ENCODE measurements at regions not wholly inside any gene's neighbourhood (a gene's known extent, or its start where the extent isn't known, plus 50 kb on each side); places are given as distances from the start of the nearest gene placed in this dataset.

DNA sequence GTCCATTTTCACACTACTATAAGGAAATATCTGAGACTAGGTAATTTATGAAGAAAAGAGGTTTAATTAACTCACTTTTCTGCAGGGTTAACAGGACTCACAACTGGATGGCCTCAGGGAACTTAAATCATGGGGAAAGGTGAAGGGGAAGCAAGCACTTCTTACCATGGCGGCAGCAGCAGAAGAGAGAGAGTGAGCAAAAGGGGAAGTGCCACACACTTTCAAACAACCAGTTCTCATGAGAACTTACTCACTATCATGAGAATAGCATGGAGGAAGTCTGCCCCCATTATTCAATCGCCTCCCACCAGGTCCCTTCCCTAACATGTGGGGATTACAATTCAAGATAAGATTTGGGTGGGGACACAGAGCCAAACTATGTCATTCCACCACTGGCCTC, 55.1 kb upstream of the NETO1 start:
- TF ChIP-seq POLR2AphosphoS5 (IDR thresholded peaks at IDR 0.05) (no peak), POLR2A (IDR thresholded peaks at IDR 0.05; ENCODE audit: low read depth) (no peak)
